Activated CD8-positive, alpha-beta memory T cell treated with anti-CD3 and anti-CD28 coated beads for 4 hours (primary cell): ENCODE measurements at regions not wholly inside any gene's neighbourhood (a gene's known extent, or its start where the extent isn't known, plus 50 kb on each side); places are given as distances from the start of the nearest gene placed in this dataset.
A peak's percentile ranks its signal among the peaks of the same experiment; 100 is the strongest.
"Not testable (repeated sequence)": the region's sequence is repeated elsewhere in the genome, so short reads cannot be mapped to it uniquely, and the experiment has no call there.

Experiments
- DNase-seq, 2 donors: peaks; one replicate each; pipeline ENCODE4 v3.0.0-alpha.2; 2020; ENCODE audit warnings: low read depth in 2 of 2

DNA sequence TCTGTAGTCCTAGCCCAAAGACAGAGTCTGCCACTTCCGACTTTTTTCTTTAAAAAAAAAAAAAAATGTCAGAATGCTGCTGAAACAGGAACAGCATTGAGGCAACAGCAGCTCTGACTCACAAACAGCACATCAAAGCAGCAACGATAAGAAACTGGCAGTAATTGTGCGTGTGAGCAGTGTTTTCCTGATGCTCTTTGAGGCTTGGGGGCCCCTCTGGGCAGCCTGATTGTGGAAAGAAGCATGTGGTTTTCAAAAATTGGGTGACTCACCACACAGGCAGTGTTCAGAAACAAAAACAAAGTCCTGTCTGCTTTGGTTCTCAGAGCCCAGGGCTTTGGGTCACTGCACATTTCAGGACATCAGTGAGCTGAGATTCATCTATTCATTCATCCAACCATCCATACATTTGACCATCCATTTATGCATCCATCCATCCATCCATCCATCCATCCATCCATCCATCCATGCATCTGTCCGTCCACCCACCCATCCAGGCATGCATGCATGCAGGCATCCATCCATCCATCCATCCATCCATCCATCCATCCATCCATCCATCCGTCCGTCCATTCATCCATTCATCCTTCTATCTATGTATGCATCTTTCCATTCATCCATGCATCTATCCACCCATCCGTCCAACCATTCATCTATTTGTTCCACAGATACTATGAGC is 308.4 kb downstream of the RPLP1 start:
- peak; percentile 65 to 81 for DNase-seq

DNA sequence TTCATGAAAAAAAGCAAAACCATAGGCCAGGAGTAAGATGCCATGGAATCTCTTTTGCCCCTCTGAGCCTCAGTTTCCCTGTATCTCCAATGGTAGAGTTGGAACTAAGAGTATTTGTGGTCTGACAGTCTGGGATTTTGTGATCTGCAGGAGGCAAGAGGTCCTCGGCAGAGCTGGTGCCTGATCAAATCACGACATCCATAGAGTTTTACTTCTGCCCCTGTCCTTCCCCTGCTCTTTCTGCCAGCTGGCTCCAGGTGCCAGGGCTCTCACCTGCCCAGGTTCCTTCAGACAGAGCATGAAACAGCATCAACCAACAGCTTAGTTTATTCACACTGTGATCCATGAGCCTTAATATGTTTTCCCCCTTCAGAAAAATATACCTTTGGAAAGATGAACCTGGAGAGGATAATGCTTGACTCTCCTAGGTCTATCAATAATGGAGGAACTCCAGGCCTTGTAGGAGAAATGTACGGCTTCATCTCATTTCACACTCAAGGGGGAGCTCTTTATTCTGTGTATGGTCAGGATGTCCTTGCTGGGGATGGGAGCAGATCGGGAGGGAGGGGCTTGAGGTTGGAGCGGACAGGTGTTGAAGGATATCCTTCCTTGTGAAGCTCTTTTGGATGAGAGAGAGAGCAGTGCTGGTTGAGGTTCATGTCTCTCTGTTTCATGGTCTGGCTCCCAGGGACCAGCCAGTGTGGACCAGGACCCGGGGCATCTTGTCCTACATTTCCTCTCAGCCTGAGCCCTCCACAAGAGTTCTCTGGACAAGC is 309.9 kb downstream of the RPLP1 start:
- DNase-seq = no peak

DNA sequence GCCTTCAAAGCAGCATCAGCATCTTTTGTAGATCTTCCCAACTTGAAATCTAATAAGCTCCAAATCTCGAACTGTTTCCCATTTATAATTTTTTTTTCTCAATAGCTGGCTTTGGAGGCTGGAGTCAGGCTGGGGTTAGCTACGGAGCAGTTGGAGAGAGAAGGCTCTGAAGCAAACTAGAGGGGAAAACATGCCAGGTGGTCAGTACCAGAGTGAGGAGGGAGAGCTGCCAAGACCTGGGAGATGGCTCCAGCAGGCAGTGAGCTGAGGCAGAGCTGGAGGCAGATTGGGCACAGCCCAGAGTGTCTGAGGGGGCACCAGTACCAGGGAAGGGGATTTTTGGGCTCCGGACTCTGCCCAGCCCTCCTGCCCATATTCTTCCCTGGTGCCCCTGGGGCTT is 311.2 kb downstream of the RPLP1 start:
- no peak for DNase-seq

DNA sequence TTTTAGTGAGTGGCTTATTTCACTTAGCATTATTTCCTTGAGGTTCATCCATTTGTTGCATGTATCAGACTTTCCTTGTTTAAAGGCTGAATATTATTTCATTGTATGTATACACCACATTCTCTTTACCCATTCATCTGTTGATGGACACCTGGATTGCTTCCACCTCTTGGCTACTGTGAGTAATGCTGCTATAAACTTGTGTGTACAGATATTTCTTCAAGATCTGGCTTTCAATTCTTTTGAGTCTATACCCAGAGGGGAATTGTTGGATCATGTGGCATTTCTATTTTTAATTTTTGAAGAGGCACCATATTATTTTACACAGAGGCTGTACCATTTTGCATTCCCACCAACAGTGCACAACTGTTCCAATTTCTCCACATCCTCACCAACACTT is 313.5 kb downstream of the RPLP1 start:
- no peak for DNase-seq

DNA sequence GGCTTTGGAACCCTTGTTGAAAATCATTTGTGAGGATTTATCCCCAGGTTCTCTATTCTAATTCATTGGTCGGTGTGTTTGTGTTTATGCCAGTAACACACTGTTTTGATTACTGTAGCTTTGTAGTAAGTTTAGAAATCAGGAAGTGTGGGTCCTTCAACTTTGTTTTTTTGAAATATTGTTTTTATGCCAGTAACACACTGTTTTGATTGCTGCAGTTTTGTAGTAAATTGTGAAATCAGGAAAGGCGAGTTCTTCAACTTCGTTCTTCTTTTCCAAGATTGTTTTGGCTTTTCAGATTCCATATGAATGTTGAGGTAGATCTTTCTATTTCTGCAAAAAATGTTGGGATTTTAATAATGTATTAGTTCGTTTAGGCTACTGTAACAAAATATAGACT is 314.6 kb downstream of the RPLP1 start:
- no peak for DNase-seq

DNA sequence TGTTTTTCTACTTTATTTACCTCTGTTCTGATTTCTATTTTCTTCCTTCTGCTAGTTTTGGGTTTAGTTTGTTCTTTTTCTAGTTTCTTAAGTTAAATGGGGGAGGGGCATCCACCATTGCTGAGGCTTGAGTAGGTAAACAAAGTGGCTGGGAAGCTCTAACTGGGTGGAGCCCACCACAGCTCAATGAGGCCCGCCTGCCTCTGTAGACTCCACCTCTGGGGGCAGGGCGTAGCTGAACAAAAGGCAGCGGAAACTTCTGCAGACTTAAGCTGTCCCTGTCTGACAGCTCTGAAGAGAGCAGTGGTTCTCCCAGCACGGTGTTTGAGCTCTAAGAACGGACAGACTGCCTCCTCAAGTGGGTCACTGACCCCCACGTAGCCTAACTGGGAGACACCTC is 316.7 kb downstream of the RPLP1 start:
- DNase-seq = not testable (repeated sequence)

DNA sequence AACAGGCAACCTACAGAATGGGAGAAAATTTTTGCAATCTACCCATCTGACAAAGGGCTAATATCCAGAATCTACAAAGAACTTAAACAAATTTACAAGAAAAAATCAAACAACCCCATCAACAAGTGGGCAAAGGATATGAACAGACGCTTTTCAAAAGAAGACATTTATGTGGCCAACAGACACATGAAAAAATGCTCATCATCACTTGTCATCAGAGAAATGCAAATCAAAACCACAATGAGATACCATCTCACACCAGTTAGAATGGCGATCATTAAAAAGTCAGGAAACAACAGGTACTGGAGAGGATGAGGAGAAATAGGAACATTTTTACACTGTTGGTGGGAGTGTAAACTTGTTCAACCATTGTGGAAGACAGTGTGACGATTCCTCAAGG is 321.6 kb downstream of the RPLP1 start:
- DNase-seq = not testable (repeated sequence)

DNA sequence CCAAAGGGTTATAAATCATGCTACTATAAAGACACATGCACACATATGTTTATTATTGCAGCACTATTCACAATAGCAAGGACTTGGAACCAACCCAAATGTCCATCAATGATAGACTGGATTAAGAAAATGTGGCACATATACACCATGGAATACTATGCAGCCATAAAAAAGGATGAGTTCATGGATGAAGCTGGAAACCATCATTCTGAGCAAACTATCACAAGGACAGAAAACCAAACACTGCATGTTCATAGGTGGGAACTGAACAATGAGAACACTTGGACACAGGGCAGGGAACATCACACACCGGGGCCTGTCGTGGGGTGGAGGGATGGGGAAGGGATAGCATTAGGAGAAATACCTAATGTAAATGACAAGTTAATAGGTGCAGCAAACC is 322.1 kb downstream of the RPLP1 start:
- not testable (repeated sequence) for DNase-seq

DNA sequence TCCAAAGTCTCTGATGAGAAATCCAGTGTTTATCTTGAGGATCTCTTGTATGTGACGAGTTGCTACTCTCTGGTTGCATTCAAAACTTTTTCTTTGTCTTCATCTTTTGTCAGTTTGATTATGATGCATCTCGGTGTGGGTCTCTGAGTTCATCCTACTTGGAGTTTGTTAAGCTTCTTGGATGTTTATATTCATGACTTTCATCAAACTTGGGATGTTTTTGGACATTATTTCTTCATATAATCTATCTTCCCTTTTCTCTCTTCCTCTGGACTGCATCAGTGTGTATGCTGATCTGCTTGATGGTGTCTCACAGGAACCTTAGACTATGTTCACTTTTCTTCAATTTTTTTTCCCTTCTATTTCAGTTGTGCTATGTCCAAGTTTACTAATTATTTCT is 320.4 kb downstream of the TLE3 start:
- DNase-seq = no peak

DNA sequence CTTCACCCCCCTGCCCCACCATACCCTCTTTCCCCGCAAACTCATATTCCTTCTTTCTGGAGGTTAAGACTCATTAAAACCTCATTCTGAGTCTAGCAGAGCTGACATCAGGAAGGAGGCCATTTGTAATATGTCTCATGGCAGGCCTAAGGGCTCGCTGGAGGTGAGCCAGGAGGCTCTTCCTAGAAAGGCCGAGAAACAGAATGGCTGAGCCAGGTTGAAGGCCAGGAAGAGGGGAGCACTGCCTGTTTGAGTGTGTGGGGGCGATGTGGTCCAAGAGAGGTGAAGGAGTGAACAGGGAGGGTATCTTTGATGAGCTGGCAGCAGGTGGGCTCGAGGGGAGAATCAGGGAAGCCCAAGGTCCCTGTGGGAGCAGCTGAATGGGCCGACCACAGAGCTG is 317.3 kb downstream of the TLE3 start:
- no peak for DNase-seq

DNA sequence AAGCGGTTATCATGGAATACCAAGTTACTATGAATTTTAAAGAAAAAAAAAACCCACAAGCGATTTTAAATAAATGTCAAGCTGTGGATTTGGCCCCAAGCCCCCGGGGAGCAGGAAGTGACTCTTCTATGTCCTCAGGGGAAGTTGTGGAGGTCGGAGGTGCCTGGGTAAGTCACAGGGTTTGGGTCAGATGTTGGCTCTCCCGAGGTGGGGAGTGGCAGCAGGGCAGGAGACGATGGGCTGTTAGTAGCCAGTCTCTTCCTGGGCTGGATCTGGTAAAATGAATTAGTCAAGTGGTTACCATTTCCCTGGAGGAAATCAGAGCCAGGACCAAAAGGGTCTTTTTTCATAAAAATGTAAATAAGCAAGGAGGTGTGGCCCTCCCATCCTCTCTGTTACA is 316.7 kb downstream of the TLE3 start:
- DNase-seq = no peak

DNA sequence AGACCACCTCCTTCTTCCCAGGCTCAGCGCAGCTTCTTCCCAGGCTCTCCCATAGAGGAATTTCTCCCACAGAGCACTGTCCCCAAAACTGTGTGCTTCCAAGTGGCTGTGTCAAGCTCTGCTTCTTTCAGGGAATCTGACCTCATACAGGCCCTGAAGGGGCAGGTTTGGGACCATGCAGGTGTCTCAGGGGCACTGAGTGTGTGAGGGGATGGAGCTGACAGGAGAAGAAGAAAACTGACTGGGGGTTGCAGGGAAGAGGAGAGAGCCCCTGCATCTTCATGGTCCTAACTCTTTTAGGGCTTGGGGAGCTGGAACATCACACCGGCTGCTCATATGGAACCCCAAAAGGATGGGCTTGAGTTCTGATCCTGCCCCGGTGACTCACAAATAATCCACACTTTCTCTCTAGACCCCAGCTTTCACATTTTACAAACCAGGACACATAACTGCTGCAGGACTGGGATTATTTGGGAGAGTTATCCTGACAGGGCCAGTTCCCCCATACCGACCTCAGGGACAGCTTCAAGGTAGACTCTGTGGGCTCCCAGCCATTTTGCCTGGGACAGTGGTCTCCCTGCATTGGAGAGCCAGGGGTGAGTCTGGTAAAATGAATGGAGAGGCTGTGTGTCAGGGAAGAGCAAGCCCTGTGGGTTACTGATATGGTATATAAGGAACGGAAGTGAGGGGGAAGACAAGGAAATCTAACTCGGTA is 316.1 kb downstream of the TLE3 start:
- no peak for DNase-seq

DNA sequence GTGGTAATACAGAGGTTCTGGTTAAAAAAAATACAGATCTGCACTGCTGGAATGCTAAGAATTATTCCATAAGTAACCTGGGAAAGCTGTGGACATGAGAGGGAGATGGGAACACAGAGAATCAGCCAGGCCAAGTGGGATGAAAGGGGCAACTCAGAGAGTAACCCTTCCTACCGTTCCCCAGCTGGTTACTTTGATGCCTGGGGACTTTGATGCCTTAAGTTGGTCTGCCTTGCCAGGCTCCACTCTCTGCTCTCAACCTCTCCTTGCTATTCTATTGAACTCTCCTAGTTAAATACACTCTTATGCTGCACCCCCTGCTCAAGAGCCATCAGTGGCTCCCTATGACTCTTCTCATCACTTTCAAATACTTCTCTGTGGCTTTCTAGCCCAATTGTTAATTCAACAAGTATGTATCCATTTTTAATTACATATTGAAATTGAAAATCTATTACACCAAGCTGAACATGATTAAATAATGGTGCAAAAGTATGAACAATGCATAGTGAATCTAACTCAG is 315.5 kb downstream of the TLE3 start:
- no peak for DNase-seq

DNA sequence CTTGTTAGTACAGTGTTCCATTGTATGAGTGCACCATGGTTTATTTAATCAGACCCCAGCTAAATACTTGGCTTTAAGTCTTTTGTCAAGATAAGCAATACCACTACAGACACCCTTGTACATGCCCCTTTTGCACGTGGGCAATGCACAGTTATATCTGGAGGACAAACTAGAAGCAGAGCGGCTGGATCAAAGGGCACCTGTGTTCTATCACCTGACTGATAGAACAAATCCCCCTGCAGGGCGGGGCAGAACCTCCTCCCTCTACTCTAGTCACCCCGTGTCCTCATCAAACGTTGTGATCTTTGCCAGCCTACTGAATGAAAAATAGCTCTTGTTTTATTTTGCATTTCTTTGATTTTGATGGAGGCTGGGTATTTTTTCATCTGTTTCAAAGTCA is 314.9 kb downstream of the TLE3 start:
- DNase-seq = no peak

DNA sequence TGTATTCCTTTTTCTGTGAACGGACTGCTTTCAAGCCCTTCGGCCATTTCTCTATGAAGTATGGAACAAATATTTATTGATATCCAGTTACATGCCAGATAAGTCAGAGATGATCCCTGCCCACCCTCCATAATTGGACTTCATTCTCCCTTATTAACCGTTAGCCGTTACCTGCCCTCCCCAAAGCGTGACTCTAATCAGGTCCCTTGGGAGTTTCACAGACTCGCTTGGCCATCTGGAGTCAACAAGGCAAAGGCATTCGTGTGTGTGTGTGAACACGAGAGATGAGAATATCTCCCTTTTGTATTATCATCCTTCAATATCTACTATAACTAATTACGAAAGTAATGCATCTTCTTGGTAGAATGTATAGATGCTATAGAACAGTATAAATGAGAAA is 314.5 kb downstream of the TLE3 start:
- no peak for DNase-seq

DNA sequence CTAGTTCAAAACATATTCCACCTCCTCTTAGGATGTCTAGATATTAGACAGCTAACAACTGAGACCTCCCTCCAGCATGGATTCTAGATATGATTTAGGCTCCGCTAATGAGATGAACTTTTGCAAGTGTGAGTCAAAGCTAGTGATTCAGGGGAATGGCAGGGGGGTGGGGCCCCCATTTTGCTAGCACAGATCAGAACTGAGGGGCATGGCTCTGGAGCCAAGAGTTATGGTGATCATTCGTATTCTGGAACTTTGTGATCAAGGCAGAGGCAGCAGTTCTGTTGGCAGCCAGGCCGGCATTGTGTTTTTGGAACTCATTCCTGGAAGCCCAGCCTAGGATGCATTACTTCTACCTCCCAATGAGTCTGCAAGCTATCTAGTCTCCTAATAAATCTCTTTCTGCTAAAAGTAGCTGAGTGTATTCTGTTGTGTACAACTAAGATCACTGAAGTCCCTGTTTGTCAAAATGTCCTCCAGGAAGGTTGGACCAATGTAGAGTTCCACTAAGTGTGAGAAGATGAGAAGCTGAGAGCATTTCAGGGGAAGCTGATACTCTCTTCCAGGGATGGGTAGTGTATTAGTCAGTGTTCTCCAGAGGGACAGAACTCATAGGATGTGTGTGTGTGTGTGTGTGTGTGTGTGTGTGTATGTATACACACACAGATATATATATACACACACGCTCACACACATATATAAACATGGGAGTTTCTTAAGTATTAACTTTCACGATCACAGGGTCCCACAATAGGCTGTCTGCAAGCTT is 312.7 kb downstream of the TLE3 start:
- no peak for DNase-seq

DNA sequence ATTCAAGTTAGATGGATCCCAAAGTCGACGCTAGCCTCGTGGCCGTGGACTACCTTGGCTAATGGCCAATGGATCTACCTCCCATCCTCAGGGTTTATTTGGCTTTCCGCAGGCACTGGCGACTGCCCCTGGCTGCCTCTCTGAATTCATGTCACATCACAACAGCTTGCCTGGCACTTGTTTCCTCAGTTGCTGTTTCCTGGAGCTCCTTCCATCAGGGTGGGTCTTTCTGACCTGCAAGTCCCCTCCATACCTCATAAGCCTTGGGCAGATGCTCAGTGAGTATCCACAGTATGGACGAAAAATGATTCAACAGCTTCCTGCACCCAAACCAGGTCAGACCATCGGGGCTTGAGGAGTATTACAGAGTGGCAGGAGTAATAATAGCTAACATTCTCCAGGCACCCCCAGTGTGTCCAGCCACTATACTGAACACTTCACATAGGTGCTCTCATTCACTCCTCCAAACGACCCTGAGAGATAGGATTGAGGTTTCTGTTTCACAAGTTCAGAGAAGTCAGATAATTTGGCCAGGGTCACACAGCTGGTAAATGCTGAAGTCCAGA is 311.5 kb downstream of the TLE3 start:
- DNase-seq = no peak

DNA sequence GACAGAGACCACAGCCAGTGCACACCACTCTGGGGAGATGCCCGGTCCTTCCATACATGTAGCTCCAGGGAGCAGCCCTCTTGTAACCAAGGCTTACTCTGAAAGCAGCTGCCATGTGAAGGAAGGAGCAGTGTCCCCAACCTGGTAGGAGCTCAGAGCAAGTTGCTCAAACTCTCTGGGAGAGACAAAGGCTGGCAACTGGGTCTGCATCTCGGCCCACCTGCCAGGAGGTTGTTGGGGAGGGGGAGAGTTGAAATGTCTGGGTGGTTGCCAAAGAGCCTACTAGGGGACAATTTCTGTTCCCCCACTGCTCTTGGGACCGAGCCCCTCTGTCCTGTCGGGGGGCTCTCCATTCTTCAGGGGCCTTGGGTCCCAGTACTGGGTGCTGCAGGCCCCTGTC is 309.9 kb downstream of the TLE3 start:
- DNase-seq = no peak

DNA sequence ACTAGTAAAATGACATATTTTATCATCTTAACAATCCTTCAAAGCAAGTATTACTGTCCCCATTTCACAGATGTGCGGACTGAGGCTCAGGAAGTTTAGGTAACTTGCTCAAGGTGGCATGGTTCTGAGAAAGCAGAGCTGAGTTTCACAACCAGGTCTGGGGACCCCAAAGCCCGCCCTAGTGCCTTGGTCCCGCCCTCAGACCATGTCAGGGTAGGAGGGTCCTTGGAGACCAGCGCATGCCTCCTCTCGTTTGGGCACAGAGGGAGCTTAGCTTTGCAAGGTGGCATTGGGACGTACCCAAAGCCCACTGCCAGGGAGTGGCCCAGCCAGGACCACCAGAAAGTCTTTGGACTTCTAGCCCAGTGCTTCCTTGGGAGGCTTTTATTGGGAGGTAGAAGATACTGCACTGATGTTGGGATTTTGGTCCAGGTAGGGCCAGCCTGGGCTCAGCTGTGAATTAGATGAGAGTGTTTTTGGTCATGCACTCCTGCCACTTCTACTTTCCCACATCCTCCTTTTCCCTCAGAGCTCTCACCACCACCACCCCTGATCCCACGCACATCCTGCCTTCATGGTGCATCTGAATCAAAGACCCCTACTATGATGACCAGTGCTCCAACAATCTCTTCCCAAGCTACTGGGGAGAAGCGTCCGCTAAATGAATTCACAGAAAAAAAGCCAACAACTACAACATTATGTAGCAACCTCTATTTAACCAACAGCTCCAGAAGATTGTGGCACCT is 307.9 kb downstream of the TLE3 start:
- no peak for DNase-seq

DNA sequence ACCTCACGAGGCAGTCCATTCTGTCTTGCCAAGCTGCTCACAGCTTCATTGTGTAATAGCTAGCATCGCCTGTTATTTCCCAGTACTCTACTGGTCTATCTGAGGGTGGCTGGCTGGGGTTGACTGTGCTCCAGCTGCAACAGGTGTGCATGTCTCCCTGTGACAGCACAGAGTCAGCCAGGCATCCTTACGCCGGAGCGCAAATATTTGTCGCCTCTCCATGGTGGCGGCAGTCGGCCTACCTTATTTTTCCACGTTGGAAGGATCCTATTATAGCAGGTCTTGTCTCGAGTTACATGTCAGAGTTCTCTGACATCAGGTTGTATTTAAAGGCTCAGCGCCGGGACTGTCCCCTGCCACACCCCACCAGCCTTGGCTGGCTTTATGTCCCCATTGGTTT is 307.1 kb downstream of the TLE3 start:
- no peak for DNase-seq

DNA sequence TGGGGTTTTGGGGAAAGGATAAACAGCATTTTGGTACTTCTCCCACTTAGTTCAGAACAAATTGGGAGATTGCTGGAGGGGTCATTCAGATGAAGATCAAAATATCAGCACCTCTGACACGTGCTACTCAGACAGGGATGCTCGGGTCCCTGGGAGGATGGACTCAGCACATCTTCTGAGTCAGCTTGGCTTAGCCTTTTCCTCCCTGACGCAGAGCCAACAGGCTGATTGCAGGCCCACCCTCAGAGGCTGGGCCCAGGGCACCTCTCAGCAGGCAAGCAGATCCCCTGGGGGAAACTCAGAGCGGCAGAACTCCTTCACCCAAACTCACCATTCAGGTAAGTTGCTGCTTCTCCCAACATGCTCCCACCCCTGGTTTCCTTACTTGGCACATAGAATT is 304.9 kb downstream of the TLE3 start:
- DNase-seq = no peak
